ENCODE measurements at regions not wholly inside any gene's neighbourhood (a gene's known extent, or its start where the extent isn't known, plus 50 kb on each side); places are given as distances from the start of the nearest gene placed in this dataset.

DNA sequence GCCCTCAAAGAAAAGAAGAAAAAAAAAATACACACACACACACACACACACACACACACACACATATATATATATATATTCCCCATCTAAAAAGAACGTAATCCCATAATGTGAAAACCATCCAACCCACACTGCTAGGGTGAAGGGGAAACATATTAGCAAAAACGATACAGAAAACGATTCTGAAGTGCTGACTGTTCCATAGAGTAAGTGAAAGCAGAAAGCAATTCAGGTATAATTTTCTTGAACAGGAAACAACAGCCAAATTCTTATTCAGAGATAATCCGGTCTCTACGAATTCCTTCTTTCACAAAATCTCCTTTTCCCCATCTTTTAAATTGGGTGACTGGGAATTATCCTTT lies 393.5 kb downstream of the NOVA1 start:
- H4K20me1 ChIP-seq (ENCODE audit: insufficient read depth) = no peaks in the 10 kb centered on the region
- no peak overlapping the region for H3K9ac ChIP-seq (ENCODE audit: low read length)
- no peak overlapping the region for H2AFZ ChIP-seq (ENCODE audit: low read depth, low read length)
- H3K27me3 ChIP-seq (ENCODE audit: insufficient read depth, low read depth, low read length) = peaks cover 4% of the 10 kb centered on the region
- no peaks in the 10 kb centered on the region for H3K36me3 ChIP-seq (ENCODE audit: insufficient read depth, low read length)
- no peaks in the 10 kb centered on the region for H3K79me2 ChIP-seq (replicated peaks; ENCODE audit: insufficient read depth, low read length)
- no peaks in the 10 kb centered on the region for H3K9me3 ChIP-seq (ENCODE audit: low read length)
- H3F3A ChIP-seq (ENCODE audit: insufficient read depth, low read length, poor library complexity, severe bottlenecking) = no peaks in the 10 kb centered on the region
- H3K27ac ChIP-seq (ENCODE audit: low read length) = no peak overlapping the region
- TF ChIP-seq EP300 (conservative IDR thresholded peaks at IDR 0.05; ENCODE audit: poor library complexity, severe bottlenecking) (no peak), POLR2AphosphoS5 (IDR thresholded peaks at IDR 0.05) (no peak), REST (IDR thresholded peaks at IDR 0.05; ENCODE audit: borderline replicate concordance) (no peak), EZH2 (IDR thresholded peaks at IDR 0.05; ENCODE audit: borderline replicate concordance, insufficient read depth, low read length, poor library complexity, severe bottlenecking) (no peak), RAD21 (conservative IDR thresholded peaks at IDR 0.05) (no peak), TAF1 (IDR thresholded peaks at IDR 0.05; ENCODE audit: low read depth) (no peak), SMC3 (conservative IDR thresholded peaks at IDR 0.05; ENCODE audit: poor library complexity) (no peak), MXI1 (conservative IDR thresholded peaks at IDR 0.05; ENCODE audit: poor library complexity, severe bottlenecking) (no peak), CTCF (IDR thresholded peaks at IDR 0.05; ENCODE audit: poor library complexity, severe bottlenecking) (no peak)
- H3K9me2 ChIP-seq (ENCODE audit: insufficient read depth, low read length) = no peaks in the 10 kb centered on the region
- peak overlapping the region; percentile 61 for H3K4me3 ChIP-seq (ENCODE audit: low read length)
- no peak overlapping the region for H3K4me2 ChIP-seq (ENCODE audit: low read length)

DNA sequence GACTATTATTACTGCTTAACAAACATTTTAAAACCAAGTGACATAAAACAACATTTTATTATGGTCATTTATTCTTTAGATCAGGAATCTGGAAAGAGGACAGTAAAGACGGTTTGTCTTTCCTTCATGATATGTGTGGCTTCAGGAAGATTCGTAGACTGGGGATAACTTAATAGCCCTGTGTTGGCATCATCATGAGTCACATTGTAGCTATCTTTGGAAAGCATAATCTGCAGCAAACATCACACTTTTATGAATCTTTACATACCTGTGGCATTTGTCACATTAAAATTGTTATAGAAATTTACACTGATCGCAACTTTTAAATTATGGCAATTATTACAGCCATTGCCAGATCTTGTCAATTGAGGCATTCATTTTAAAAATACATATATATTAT lies 397.1 kb downstream of the NOVA1 start:
- Histone ChIP-seq H3K9me2 (ENCODE audit: insufficient read depth, low read length) (no peaks in the 10 kb centered on the region), H3K4me2 (ENCODE audit: low read length) (no peak overlapping the region), H3K79me2 (replicated peaks; ENCODE audit: insufficient read depth, low read length) (no peaks in the 10 kb centered on the region), H3K9ac (ENCODE audit: low read length) (no peak overlapping the region), H3K27me3 (ENCODE audit: insufficient read depth, low read depth, low read length) (peaks cover 4% of the 10 kb centered on the region), H2AFZ (ENCODE audit: low read depth, low read length) (no peak overlapping the region), H3F3A (ENCODE audit: insufficient read depth, low read length, poor library complexity, severe bottlenecking) (no peaks in the 10 kb centered on the region), H4K20me1 (ENCODE audit: insufficient read depth) (no peaks in the 10 kb centered on the region), H3K4me3 (ENCODE audit: low read length) (no peak overlapping the region), H3K27ac (ENCODE audit: low read length) (no peak overlapping the region), H3K9me3 (ENCODE audit: low read length) (no peaks in the 10 kb centered on the region), H3K36me3 (ENCODE audit: insufficient read depth, low read length) (no peaks in the 10 kb centered on the region)
- TF ChIP-seq CTCF (IDR thresholded peaks at IDR 0.05; ENCODE audit: poor library complexity, severe bottlenecking) (no peak), EZH2 (IDR thresholded peaks at IDR 0.05; ENCODE audit: borderline replicate concordance, insufficient read depth, low read length, poor library complexity, severe bottlenecking) (no peak), EP300 (conservative IDR thresholded peaks at IDR 0.05; ENCODE audit: poor library complexity, severe bottlenecking) (no peak), TAF1 (IDR thresholded peaks at IDR 0.05; ENCODE audit: low read depth) (no peak), POLR2AphosphoS5 (IDR thresholded peaks at IDR 0.05) (no peak), MXI1 (conservative IDR thresholded peaks at IDR 0.05; ENCODE audit: poor library complexity, severe bottlenecking) (no peak), SMC3 (conservative IDR thresholded peaks at IDR 0.05; ENCODE audit: poor library complexity) (no peak), RAD21 (conservative IDR thresholded peaks at IDR 0.05) (no peak), REST (IDR thresholded peaks at IDR 0.05; ENCODE audit: borderline replicate concordance) (no peak)

All from neural cell (in vitro differentiated cells).